Tongue (tissue), 1 donor: ENCODE measurements at regions not wholly inside any gene's neighbourhood (a gene's known extent, or its start where the extent isn't known, plus 50 kb on each side); places are given as distances from the start of the nearest gene placed in this dataset.
"Not testable (repeated sequence)": the region's sequence is repeated elsewhere in the genome, so short reads cannot be mapped to it uniquely, and the experiment has no call there.

Experiments used
- DNase-seq: peaks from one replicate; pipeline ENCODE4 v3.0.0-alpha.2; 2015

- not testable (repeated sequence) for DNase-seq
Observed at GRCh38 chr18:14460364-14460763, 83.0 kb downstream of the POTEC start.

- not testable (repeated sequence) for DNase-seq
Observed at GRCh38 chr18:14459826-14460225, 83.6 kb downstream of the POTEC start.

- DNase-seq = not testable (repeated sequence)
Observed at GRCh38 chr18:14458009-14458945, 85.1 kb downstream of the POTEC start.

- peak; percentile 8 for DNase-seq
Observed at GRCh38 chr18:14450637-14451009, 92.8 kb downstream of the POTEC start.

GRCh38 chr18:14449995-14450636, 93.3 kb downstream of the POTEC start:
- DNase-seq = peak; percentile 11

- DNase-seq = not testable (repeated sequence)
Observed at GRCh38 chr18:14449062-14449461, 94.3 kb downstream of the POTEC start.

- not testable (repeated sequence) for DNase-seq
Observed at GRCh38 chr18:14447715-14448114, 95.7 kb downstream of the POTEC start.

- DNase-seq = not testable (repeated sequence)
Observed at GRCh38 chr18:14435460-14435859, 107.9 kb downstream of the POTEC start.

- DNase-seq = not testable (repeated sequence)
Observed at GRCh38 chr18:14432371-14432770, 111.0 kb downstream of the POTEC start.

GRCh38 chr18:14431031-14431521, 112.3 kb downstream of the POTEC start:
- peak; percentile 59 for DNase-seq

- DNase-seq = not testable (repeated sequence)
Observed at GRCh38 chr18:14415806-14416205, 127.6 kb downstream of the POTEC start.

GRCh38 chr18:14415399-14415798, 128.0 kb downstream of the POTEC start:
- not testable (repeated sequence) for DNase-seq

- not testable (repeated sequence) for DNase-seq
Observed at GRCh38 chr18:14395533-14395932, 147.9 kb downstream of the POTEC start.

- not testable (repeated sequence) for DNase-seq
Observed at GRCh38 chr18:14393563-14394103, 149.8 kb downstream of the POTEC start.

GRCh38 chr18:14392604-14393003, 150.8 kb downstream of the POTEC start:
- not testable (repeated sequence) for DNase-seq

GRCh38 chr18:14384961-14385360, 158.4 kb downstream of the POTEC start:
- DNase-seq = not testable (repeated sequence)

GRCh38 chr18:14382666-14383065, 160.7 kb downstream of the POTEC start:
- DNase-seq = not testable (repeated sequence)

GRCh38 chr18:14379489-14379888, 163.9 kb downstream of the POTEC start:
- DNase-seq = not testable (repeated sequence)

- DNase-seq = not testable (repeated sequence)
Observed at GRCh38 chr18:14378376-14378775, 165.0 kb downstream of the POTEC start.

GRCh38 chr18:14361346-14361745, 182.1 kb downstream of the POTEC start:
- not testable (repeated sequence) for DNase-seq

- not testable (repeated sequence) for DNase-seq
Observed at GRCh38 chr18:14357553-14358297, 185.7 kb downstream of the POTEC start.

- DNase-seq = not testable (repeated sequence)
Observed at GRCh38 chr18:14342170-14342569, 201.2 kb downstream of the POTEC start.
